ENCODE measurements at regions not wholly inside any gene's neighbourhood (a gene's known extent, or its start where the extent isn't known, plus 50 kb on each side); places are given as distances from the start of the nearest gene placed in this dataset.
"Not testable (repeated sequence)": the region's sequence is repeated elsewhere in the genome, so short reads cannot be mapped to it uniquely, and the experiment has no call there.

- intact Hi-C loops (cut with DNase I) = no loop called here
- 12% methylated on average over 10 of the region's 10 CpGs for WGBS (ENCODE audit: insufficient coverage, low coverage, low lambda C conversion rate, missing lambda C conversion rate)
- Histone ChIP-seq H3K27me3 (no peaks in the 10 kb centered on the region), H3K4me3 (peak overlapping the region in 2 of 3 donors; percentile 13 to 17), H3K9me3 (no peaks in the 10 kb centered on the region), H3K27ac (no peak overlapping the region), H3K36me3 (no peaks in the 10 kb centered on the region), H3K4me1 (peaks cover 0 to 6% (median 3%) of the 10 kb centered on the region in 4 donors)
- ATAC-seq = peak; percentile 58 to 79 (median 68)
- DNase-seq = no peak
- TF ChIP-seq POLR2A (IDR thresholded peaks at IDR 0.05) (no peak), CTCF (IDR thresholded peaks at IDR 0.05) (no peak)
Measured at GRCh38 chr11:44388828-44389657, 79.1 kb upstream of the ALX4 start.

- H3K4me1 ChIP-seq = peaks cover 0 to 6% (median 3%) of the 10 kb centered on the region in 4 donors
- 76% methylated on average over 2 of the region's 3 CpGs for WGBS (ENCODE audit: insufficient coverage, low coverage, low lambda C conversion rate, missing lambda C conversion rate)
- TF ChIP-seq CTCF (IDR thresholded peaks at IDR 0.05) (no peak), POLR2A (IDR thresholded peaks at IDR 0.05) (no peak)
- no peaks in the 10 kb centered on the region for H3K36me3 ChIP-seq
- H3K9me3 ChIP-seq = no peaks in the 10 kb centered on the region
- no peaks in the 10 kb centered on the region for H3K27me3 ChIP-seq
- ATAC-seq (peak in 1 of 4 donors; percentile 46), DNase-seq (no peak)
- intact Hi-C loops (cut with DNase I) = no loop called here
- H3K4me3 ChIP-seq = no peak overlapping the region
- no peak overlapping the region for H3K27ac ChIP-seq
Measured at GRCh38 chr11:44389963-44390605, 80.1 kb upstream of the ALX4 start.

DNA sequence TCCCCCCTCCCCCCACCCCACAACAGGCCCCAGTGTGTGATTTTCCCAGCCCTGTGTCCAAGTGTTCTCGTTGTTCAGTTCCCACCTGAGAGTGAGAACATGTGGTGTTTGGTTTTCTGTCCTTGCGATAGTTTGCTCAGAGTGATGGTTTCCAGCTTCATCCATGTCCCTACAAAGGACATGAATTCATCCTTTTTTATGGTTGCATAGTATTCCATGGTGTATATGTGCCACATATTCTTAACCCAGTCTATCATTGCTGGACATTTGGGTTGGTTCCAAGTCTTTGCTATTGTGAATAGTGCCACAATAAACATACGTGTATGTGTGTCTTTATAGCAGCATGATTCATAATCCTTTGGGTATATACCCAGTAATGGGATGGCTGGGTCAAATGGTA, 81.1 kb upstream of the ALX4 start:
- H3K36me3 ChIP-seq; H3K27me3 ChIP-seq; H3K9me3 ChIP-seq; DNase-seq; H3K4me1 ChIP-seq; H3K4me3 ChIP-seq; intact Hi-C loops (cut with DNase I); ATAC-seq; H3K27ac ChIP-seq: not testable (repeated sequence)
- 74% methylated on average over 3 of the region's 3 CpGs for WGBS (ENCODE audit: insufficient coverage, low coverage, low lambda C conversion rate, missing lambda C conversion rate)

GRCh38 chr11:44396746-44397145, 86.8 kb upstream of the ALX4 start:
- ATAC-seq; H3K27ac ChIP-seq; H3K4me3 ChIP-seq; H3K27me3 ChIP-seq; H3K36me3 ChIP-seq; H3K9me3 ChIP-seq; DNase-seq; intact Hi-C loops (cut with DNase I): not testable (repeated sequence)
- 70% methylated on average over 2 of the region's 10 CpGs for WGBS (ENCODE audit: insufficient coverage, low coverage, low lambda C conversion rate, missing lambda C conversion rate)
- peaks cover 0 to 11% (median 0%) of the 10 kb centered on the region in 4 donors for H3K4me1 ChIP-seq

- Histone ChIP-seq H3K4me1 (peaks cover 0 to 12% (median 0%) of the 10 kb centered on the region in 4 donors), H3K4me3 (no peak overlapping the region), H3K27me3 (no peaks in the 10 kb centered on the region), H3K9me3 (no peaks in the 10 kb centered on the region), H3K36me3 (no peaks in the 10 kb centered on the region), H3K27ac (no peak overlapping the region)
- TF ChIP-seq POLR2A (IDR thresholded peaks at IDR 0.05) = no peak
- no peak for TF ChIP-seq CTCF (IDR thresholded peaks at IDR 0.05)
- intact Hi-C loops (cut with DNase I) = no loop called here
- no peak for DNase-seq
- no peak for ATAC-seq
- WGBS (ENCODE audit: insufficient coverage, low coverage, low lambda C conversion rate, missing lambda C conversion rate) = 0% methylated on average over 1 of the region's 7 CpGs
Measured at GRCh38 chr11:44397586-44398178, 87.7 kb upstream of the ALX4 start.

Measured in right lobe of liver (tissue), 6 donors.